ENCODE measurements at regions not wholly inside any gene's neighbourhood (a gene's known extent, or its start where the extent isn't known, plus 50 kb on each side); places are given as distances from the start of the nearest gene placed in this dataset.
"Not testable (repeated sequence)": the region's sequence is repeated elsewhere in the genome, so short reads cannot be mapped to it uniquely, and the experiment has no call there.

- Histone ChIP-seq H3K27ac (no peak overlapping the region), H3K9me3 (no peaks in the 10 kb centered on the region), H3K4me3 (no peak overlapping the region), H3K36me3 (no peaks in the 10 kb centered on the region), H3K27me3 (no peaks in the 10 kb centered on the region), H3K4me1 (no peaks in the 10 kb centered on the region)
- no peak for TF ChIP-seq CTCF (IDR thresholded peaks at IDR 0.05)
- no peak for DNase-seq (ENCODE audit: low spot score)
Observed at GRCh38 chrX:14303891-14304290, 225.4 kb upstream of the GLRA2 start.

GRCh38 chrX:14302561-14302960 lies 226.8 kb upstream of the GLRA2 start:
- DNase-seq (ENCODE audit: low spot score); H3K4me1 ChIP-seq; H3K27ac ChIP-seq; H3K36me3 ChIP-seq; H3K27me3 ChIP-seq; H3K9me3 ChIP-seq; H3K4me3 ChIP-seq: not testable (repeated sequence)

GRCh38 chrX:14300376-14300775 lies 229.0 kb upstream of the GLRA2 start:
- TF ChIP-seq CTCF (IDR thresholded peaks at IDR 0.05): no peak
- DNase-seq (ENCODE audit: low spot score): no peak
- H3K4me1 ChIP-seq: no peaks in the 10 kb centered on the region
- no peak overlapping the region for H3K27ac ChIP-seq
- H3K9me3 ChIP-seq: no peaks in the 10 kb centered on the region
- H3K27me3 ChIP-seq: no peaks in the 10 kb centered on the region
- no peaks in the 10 kb centered on the region for H3K36me3 ChIP-seq
- H3K4me3 ChIP-seq: no peak overlapping the region

- Histone ChIP-seq H3K4me1 (no peaks in the 10 kb centered on the region), H3K27me3 (no peaks in the 10 kb centered on the region), H3K9me3 (peaks cover 0 to 7% of the 10 kb centered on the region in 2 donors), H3K36me3 (no peaks in the 10 kb centered on the region), H3K27ac (no peak overlapping the region), H3K4me3 (no peak overlapping the region)
- no peak for TF ChIP-seq CTCF (IDR thresholded peaks at IDR 0.05)
- no peak for DNase-seq (ENCODE audit: low spot score)
Observed at GRCh38 chrX:14295426-14295825, 233.9 kb upstream of the GLRA2 start.

- no peak for DNase-seq (ENCODE audit: low spot score)
- Histone ChIP-seq H3K27me3 (no peaks in the 10 kb centered on the region), H3K4me1 (no peaks in the 10 kb centered on the region), H3K27ac (no peak overlapping the region), H3K9me3 (peaks cover 0 to 7% of the 10 kb centered on the region in 2 donors), H3K36me3 (no peaks in the 10 kb centered on the region), H3K4me3 (no peak overlapping the region)
- TF ChIP-seq CTCF (IDR thresholded peaks at IDR 0.05): no peak
Observed at GRCh38 chrX:14291666-14292500, 237.5 kb upstream of the GLRA2 start.

- Histone ChIP-seq H3K27me3 (no peaks in the 10 kb centered on the region), H3K27ac (no peak overlapping the region), H3K36me3 (no peaks in the 10 kb centered on the region), H3K4me1 (no peaks in the 10 kb centered on the region), H3K9me3 (peaks cover 0 to 6% of the 10 kb centered on the region in 2 donors), H3K4me3 (no peak overlapping the region)
- DNase-seq (ENCODE audit: low spot score): no peak
- no peak for TF ChIP-seq CTCF (IDR thresholded peaks at IDR 0.05)
Observed at GRCh38 chrX:14290335-14290734, 239.0 kb upstream of the GLRA2 start.
